A549 (cell line): ENCODE measurements at regions not wholly inside any gene's neighbourhood (a gene's known extent, or its start where the extent isn't known, plus 50 kb on each side); places are given as distances from the start of the nearest gene placed in this dataset.

Experiments
- ATAC-seq, 2 experiments: fragments of 200-7000 bp in 1 of 2; fragments of >200 bp in 1 of 2; cut with Nextera tagmentation in 1 of 2; cut with Tn5 transposase in 1 of 2; 3 replicates each; pipeline versions ENCODE4 v1.8.0 to v1.9.1; 2018 to 2020; ENCODE audit warnings: mild to moderate bottlenecking in 1 of 2, moderate library complexity in 1 of 2
- CTCF ChIA-PET: fragments of 300-600 bp; sonication (Branson Sonifier 250); formaldehyde crosslinking; extraction: SDS; loops from one replicate; lab custom pipeline; 2021; ENCODE audit warnings: antibody characterized with exemption, inconsistent platforms; lab: Yijun Ruan, JAX
- POLR2A ChIA-PET: fragments of 350-600 bp; formaldehyde crosslinking; extraction: SDS; loops from one replicate; lab custom pipeline; 2021; ENCODE audit warnings: antibody characterized with exemption, inconsistent platforms; lab: Yijun Ruan, JAX
- DNase-seq, 2 experiments: peaks; one replicate each; pipeline versions ENCODE4 v3.0.0 to v3.0.0-alpha.2; 2011 to 2016; ENCODE audit warnings: low read depth in 1 of 2, low spot score in 1 of 2
- FAIRE-seq: peaks from 2 replicates; lab custom pipeline; 2011; peaks lifted over from hg19 to GRCh38; lab: Jason Lieb, UNC
- H3K27ac ChIP-seq, 2 experiments: fragments of >200 bp; sonication (Bioruptor Twin); formaldehyde crosslinking; 3 replicates each; pipeline ENCODE4 v1.5.1; 2016 to 2017
- H3K4me1 ChIP-seq: fragments of >200 bp; sonication (Bioruptor Twin); formaldehyde crosslinking; 3 replicates; pipeline ENCODE4 v1.6.1; 2016
- H3K4me2 ChIP-seq: fragments of >200 bp; sonication (Bioruptor Twin); formaldehyde crosslinking; 3 replicates; pipeline ENCODE4 v1.6.1; 2016
- H3K4me3 ChIP-seq: fragments of >200 bp; sonication (Bioruptor Twin); formaldehyde crosslinking; 3 replicates; pipeline ENCODE4 v1.5.1; 2016
- H3K9me3 ChIP-seq: fragments of >200 bp; sonication (Bioruptor Twin); formaldehyde crosslinking; 3 replicates; pipeline ENCODE4 v1.6.1; 2016
- BHLHE40 ChIP-seq: IDR thresholded peaks from 2 replicates; pipeline ENCODE4 v1.6.1; 2012; ENCODE audit warnings: low read depth, low read length, inconsistent platforms
- CBX2 ChIP-seq: fragments of 200-600 bp; sonication (generic); IDR thresholded peaks from 2 replicates; pipeline ENCODE4 v1.6.1; 2016; ENCODE audit warnings: low read depth, mild to moderate bottlenecking, borderline replicate concordance
- CBX8 ChIP-seq: fragments of 200-600 bp; sonication (generic); IDR thresholded peaks from 2 replicates; pipeline ENCODE4 v1.6.1; 2016
- CEBPB ChIP-seq, 2 experiments: fragments of >200 bp in 1 of 2; sonication (Bioruptor Twin) in 1 of 2; formaldehyde crosslinking in 1 of 2; IDR thresholded peaks; 2 replicates each; pipeline ENCODE4 v1.6.1; 2012 to 2016
- CHD2 ChIP-seq: fragments of 150-350 bp; IDR thresholded peaks from 2 replicates; pipeline ENCODE4 v1.6.1; 2014; ENCODE audit warnings: low read length; ENCODE audit not compliant: partially characterized antibody
- CHD4 ChIP-seq: fragments of 200-600 bp; sonication (generic); IDR thresholded peaks from 2 replicates; pipeline ENCODE4 v1.6.1; 2016; ENCODE audit warnings: antibody characterized with exemption, mild to moderate bottlenecking, borderline replicate concordance
- EHMT2 ChIP-seq: fragments of 200-600 bp; sonication (generic); IDR thresholded peaks from 2 replicates; pipeline ENCODE4 v1.6.1; 2016; ENCODE audit warnings: antibody characterized with exemption, low read depth, mild to moderate bottlenecking, moderate library complexity
- FOSL2 ChIP-seq, 2 experiments: fragments of 450-650 bp in 1 of 2; fragments of >200 bp in 1 of 2; sonication (Bioruptor Twin) in 1 of 2; formaldehyde crosslinking; IDR thresholded peaks; 2 replicates each; pipeline versions ENCODE4 v1.5.0 to v1.6.1; 2016 to 2020; ENCODE audit warnings: mild to moderate bottlenecking in 1 of 2, moderate library complexity in 1 of 2
- GATA3 ChIP-seq: IDR thresholded peaks from 2 replicates; pipeline ENCODE4 v1.6.1; 2012; ENCODE audit warnings: borderline replicate concordance
- HDAC2 ChIP-seq: fragments of 200-600 bp; sonication (generic); IDR thresholded peaks from 2 replicates; pipeline ENCODE4 v1.6.1; 2016
- HOXA7 ChIP-seq: fragments of 250-450 bp; sonication (Bioruptor Pico); IDR thresholded peaks from 2 replicates; pipeline ENCODE4 v1.5.0; 2020; ENCODE audit warnings: mild to moderate bottlenecking, moderate library complexity
- HOXB13 ChIP-seq: fragments of 250-450 bp; sonication (Bioruptor Pico); IDR thresholded peaks from 2 replicates; pipeline ENCODE4 v1.5.0; 2020; ENCODE audit warnings: low read depth, mild to moderate bottlenecking, moderate library complexity
- KDM1A ChIP-seq: fragments of 200-600 bp; sonication (generic); IDR thresholded peaks from 2 replicates; pipeline ENCODE4 v1.6.1; 2016; ENCODE audit warnings: low read depth, mild to moderate bottlenecking
- KDM5A ChIP-seq: fragments of 200-600 bp; sonication (generic); IDR thresholded peaks from 2 replicates; pipeline ENCODE4 v1.6.1; 2016; ENCODE audit warnings: antibody characterized with exemption, mild to moderate bottlenecking
- MAFK ChIP-seq: fragments of 450-650 bp; IDR thresholded peaks from 2 replicates; pipeline ENCODE4 v1.6.1; 2014; ENCODE audit not compliant: partially characterized antibody
- NR3C1 ChIP-seq: fragments of >200 bp; sonication (Bioruptor Twin); formaldehyde crosslinking; IDR thresholded peaks from 3 replicates; pipeline ENCODE4 v1.6.1; 2017
- PBX3 ChIP-seq: IDR thresholded peaks from 2 replicates; pipeline ENCODE4 v1.6.1; 2012
- PHF8 ChIP-seq: fragments of 200-600 bp; sonication (generic); IDR thresholded peaks from 2 replicates; pipeline ENCODE4 v1.6.1; 2016; ENCODE audit warnings: low read depth, mild to moderate bottlenecking, antibody characterized with exemption, moderate library complexity, borderline replicate concordance
- RAD21 ChIP-seq, 2 experiments: fragments of >200 bp in 1 of 2; sonication (Bioruptor Twin) in 1 of 2; formaldehyde crosslinking in 1 of 2; IDR thresholded peaks in 1 of 2; conservative IDR thresholded peaks in 1 of 2; 2 replicates in 1 of 2; 3 replicates in 1 of 2; pipeline ENCODE4 v1.6.1; 2012 to 2018; ENCODE audit warnings: inconsistent platforms in 1 of 2
- RCOR1 ChIP-seq: fragments of 150-350 bp; IDR thresholded peaks from 2 replicates; pipeline ENCODE4 v1.6.1; 2014; ENCODE audit warnings: antibody characterized with exemption, low read length, low read depth
- RNF2 ChIP-seq: fragments of 200-600 bp; sonication (generic); IDR thresholded peaks from 2 replicates; pipeline ENCODE4 v1.6.1; 2016; ENCODE audit warnings: low read depth, mild to moderate bottlenecking, antibody characterized with exemption, moderate library complexity, borderline replicate concordance
- SREBF2 ChIP-seq: fragments of 450-650 bp; IDR thresholded peaks from 2 replicates; pipeline ENCODE4 v1.6.1; 2014; ENCODE audit warnings: mild to moderate bottlenecking, moderate library complexity
- TP53 ChIP-seq: fragments of 250-450 bp; sonication (Bioruptor Pico); IDR thresholded peaks from 2 replicates; pipeline ENCODE4 v1.5.0; 2021; ENCODE audit warnings: mild to moderate bottlenecking, moderate library complexity
- ZC3H11A ChIP-seq: fragments of 450-650 bp; IDR thresholded peaks from 2 replicates; pipeline ENCODE4 v1.6.1; 2014; ENCODE audit warnings: antibody characterized with exemption, mild to moderate bottlenecking
- ZNF302 ChIP-seq: fragments of 250-450 bp; sonication (Bioruptor Pico); IDR thresholded peaks from 2 replicates; pipeline ENCODE4 v1.9.0; 2021; ENCODE audit warnings: inconsistent platforms, mild to moderate bottlenecking, moderate library complexity
- WGBS: methylation state at CpG from one replicate; pipeline ENCODE4 v1.1.6; 2017; ENCODE audit errors: missing lambda C conversion rate; 5-methylcytosine and 5-hydroxymethylcytosine counted together
- TF ChIP-seq, protein P1 (sequence below): fragments of >200 bp; sonication (Bioruptor Twin); formaldehyde crosslinking; IDR thresholded peaks from 2 replicates; pipeline ENCODE4 v1.6.1; 2016
- TF ChIP-seq, protein P2 (sequence below): fragments of 250-450 bp; sonication (Bioruptor Pico); IDR thresholded peaks from 2 replicates; pipeline ENCODE4 v1.5.0; 2021; ENCODE audit warnings: mild to moderate bottlenecking, moderate library complexity, borderline replicate concordance
- TF ChIP-seq, protein P3 (sequence below): IDR thresholded peaks from 2 replicates; pipeline ENCODE4 v1.6.1; 2012; ENCODE audit warnings: low read depth, borderline replicate concordance
- TF ChIP-seq, protein P4 (sequence below): fragments of 250-450 bp; sonication (Bioruptor Pico); IDR thresholded peaks from 2 replicates; pipeline ENCODE4 v1.5.0; 2020; ENCODE audit warnings: low read depth, mild to moderate bottlenecking, moderate library complexity

DNA sequence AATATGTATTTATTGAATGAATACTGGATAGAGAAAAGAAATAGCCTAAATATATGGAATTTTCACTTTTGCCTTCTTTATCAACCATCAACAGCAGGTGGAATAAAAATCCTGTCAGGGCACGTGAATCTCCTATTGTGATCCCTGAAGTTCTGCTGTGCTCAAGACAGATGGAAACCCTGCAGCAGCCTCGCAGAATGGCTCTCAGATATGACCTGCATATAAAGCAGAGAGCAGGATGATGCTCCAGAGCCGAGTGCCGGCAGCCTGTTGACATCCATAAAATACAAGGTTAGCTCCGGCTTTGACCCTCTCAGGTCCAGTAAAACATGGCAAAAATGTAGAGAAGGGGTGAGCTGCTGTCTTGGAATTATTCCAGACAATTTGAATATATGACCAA lies 659.3 kb downstream of the DIAPH3 start:
- FAIRE-seq: no peak
- H3K4me3 ChIP-seq: no peak overlapping the region
- no peaks in the 10 kb centered on the region for H3K4me1 ChIP-seq
- WGBS: 12% methylated on average over 5 of the region's 5 CpGs
- ATAC-seq: no peak
- ChIA-PET POLR2A (no interaction called here), CTCF (no interaction called here)
- H3K4me2 ChIP-seq: no peak overlapping the region
- no peak overlapping the region for H3K27ac ChIP-seq
- TF ChIP-seq FOSL2 (IDR thresholded peaks at IDR 0.05): no peak
- no peak for TF ChIP-seq FOSL2 (CRISPR knock-in tag; IDR thresholded peaks at IDR 0.05)
- TF ChIP-seq ZNF302: no peak
- TF ChIP-seq, all 56 proteins: peak for 0
- H3K9me3 ChIP-seq: no peaks in the 10 kb centered on the region
- DNase-seq: no peak

DNA sequence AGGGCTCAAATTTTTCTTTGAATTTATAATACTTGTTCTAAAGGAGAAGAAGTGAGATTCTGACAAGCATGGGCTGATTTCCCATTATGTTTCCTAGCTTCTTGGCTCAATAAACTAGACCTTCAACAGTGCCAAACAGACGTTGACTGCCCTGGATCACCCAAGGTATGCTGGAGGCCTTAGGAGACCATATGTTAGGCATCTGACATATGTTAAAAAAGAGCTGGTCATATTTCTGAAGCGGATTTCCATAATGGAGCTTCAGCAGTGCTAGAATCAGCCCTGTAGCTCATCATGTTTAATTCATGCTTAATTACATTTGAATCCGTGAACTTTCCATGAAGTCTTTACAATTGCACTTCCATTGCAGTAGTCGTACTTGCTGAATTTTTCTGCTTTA lies 653.3 kb downstream of the DIAPH3 start:
- FAIRE-seq: no peak
- ATAC-seq: no peak
- WGBS: 9% methylated on average over 4 of the region's 4 CpGs
- CTCF ChIA-PET: interaction anchor here (1.2 kb wide), 1 partner anchor 10 kb away, joined by 3 read pairs; no protein-coding TSS in a partner anchor
- Histone ChIP-seq H3K27ac (no peak overlapping the region), H3K4me3 (no peak overlapping the region), H3K4me2 (no peak overlapping the region), H3K9me3 (no peaks in the 10 kb centered on the region), H3K4me1 (no peaks in the 10 kb centered on the region)
- no peak for DNase-seq
- POLR2A ChIA-PET: no interaction called here
- TF ChIP-seq KDM1A: no peak
- TF ChIP-seq, protein P1, sequence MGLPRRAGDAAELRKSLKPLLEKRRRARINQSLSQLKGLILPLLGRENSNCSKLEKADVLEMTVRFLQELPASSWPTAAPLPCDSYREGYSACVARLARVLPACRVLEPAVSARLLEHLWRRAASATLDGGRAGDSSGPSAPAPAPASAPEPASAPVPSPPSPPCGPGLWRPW: no peak
- no peak for TF ChIP-seq CHD4
- no peak for TF ChIP-seq KDM5A
- TF ChIP-seq, protein P2, sequence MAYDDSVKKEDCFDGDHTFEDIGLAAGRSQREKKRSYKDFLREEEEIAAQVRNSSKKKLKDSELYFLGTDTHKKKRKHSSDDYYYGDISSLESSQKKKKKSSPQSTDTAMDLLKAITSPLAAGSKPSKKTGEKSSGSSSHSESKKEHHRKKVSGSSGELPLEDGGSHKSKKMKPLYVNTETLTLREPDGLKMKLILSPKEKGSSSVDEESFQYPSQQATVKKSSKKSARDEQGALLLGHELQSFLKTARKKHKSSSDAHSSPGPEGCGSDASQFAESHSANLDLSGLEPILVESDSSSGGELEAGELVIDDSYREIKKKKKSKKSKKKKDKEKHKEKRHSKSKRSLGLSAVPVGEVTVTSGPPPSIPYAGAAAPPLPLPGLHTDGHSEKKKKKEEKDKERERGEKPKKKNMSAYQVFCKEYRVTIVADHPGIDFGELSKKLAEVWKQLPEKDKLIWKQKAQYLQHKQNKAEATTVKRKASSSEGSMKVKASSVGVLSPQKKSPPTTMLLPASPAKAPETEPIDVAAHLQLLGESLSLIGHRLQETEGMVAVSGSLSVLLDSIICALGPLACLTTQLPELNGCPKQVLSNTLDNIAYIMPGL: no peak
- TF ChIP-seq, protein P3, sequence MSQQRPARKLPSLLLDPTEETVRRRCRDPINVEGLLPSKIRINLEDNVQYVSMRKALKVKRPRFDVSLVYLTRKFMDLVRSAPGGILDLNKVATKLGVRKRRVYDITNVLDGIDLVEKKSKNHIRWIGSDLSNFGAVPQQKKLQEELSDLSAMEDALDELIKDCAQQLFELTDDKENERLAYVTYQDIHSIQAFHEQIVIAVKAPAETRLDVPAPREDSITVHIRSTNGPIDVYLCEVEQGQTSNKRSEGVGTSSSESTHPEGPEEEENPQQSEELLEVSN: no peak
- TF ChIP-seq HOXB13 (CRISPR knock-in tag): no peak
- no peak for TF ChIP-seq CEBPB (IDR thresholded peaks at IDR 0.05)
- no peak for TF ChIP-seq RAD21 (conservative IDR thresholded peaks at IDR 0.05 in 1 of 2, IDR thresholded peaks at IDR 0.05 in 1 of 2)
- TF ChIP-seq HOXA7 (CRISPR knock-in tag): no peak
- no peak for TF ChIP-seq NR3C1
- no peak for TF ChIP-seq GATA3
- TF ChIP-seq PBX3: no peak
- TF ChIP-seq TP53 (CRISPR knock-in tag): no peak

DNA sequence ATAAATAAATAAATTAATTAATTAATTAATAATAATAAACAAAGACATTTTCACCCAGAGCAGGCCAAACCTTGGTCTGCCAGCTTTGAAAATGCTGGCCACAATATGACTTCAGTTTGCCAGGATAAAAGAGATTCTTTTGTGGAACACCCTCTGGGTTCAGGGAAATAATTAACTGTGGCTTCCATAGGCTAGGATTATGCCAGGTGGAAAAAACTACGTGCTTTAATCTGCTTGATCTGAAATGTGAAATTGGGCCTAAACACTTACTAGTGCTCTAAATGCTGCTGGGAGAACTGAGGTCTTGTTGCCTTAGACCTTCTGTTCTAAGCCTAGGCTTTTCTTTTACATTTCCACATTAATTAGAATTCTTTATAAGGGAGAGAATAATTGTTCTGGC lies 650.0 kb downstream of the DIAPH3 start:
- H3K27ac ChIP-seq: no peak overlapping the region
- CTCF ChIA-PET: interaction anchor here (0.9 kb wide), 1 partner anchor 21 kb away, joined by 3 read pairs; no protein-coding TSS in a partner anchor
- POLR2A ChIA-PET: no interaction called here
- WGBS: 0% methylated on average over 1 of the region's 1 CpG
- no peaks in the 10 kb centered on the region for H3K9me3 ChIP-seq
- ATAC-seq: no peak
- no peak for DNase-seq
- TF ChIP-seq RCOR1: no peak
- TF ChIP-seq TP53 (CRISPR knock-in tag): no peak
- no peak for TF ChIP-seq MAFK
- TF ChIP-seq ZC3H11A: no peak
- no peak for TF ChIP-seq PHF8
- TF ChIP-seq HDAC2: no peak
- TF ChIP-seq BHLHE40: no peak
- TF ChIP-seq ZNF302: no peak
- TF ChIP-seq KDM5A: no peak
- TF ChIP-seq CBX2: no peak
- TF ChIP-seq NR3C1: no peak
- TF ChIP-seq EHMT2: no peak
- TF ChIP-seq CEBPB (IDR thresholded peaks at IDR 0.05): no peak
- TF ChIP-seq, protein P4, sequence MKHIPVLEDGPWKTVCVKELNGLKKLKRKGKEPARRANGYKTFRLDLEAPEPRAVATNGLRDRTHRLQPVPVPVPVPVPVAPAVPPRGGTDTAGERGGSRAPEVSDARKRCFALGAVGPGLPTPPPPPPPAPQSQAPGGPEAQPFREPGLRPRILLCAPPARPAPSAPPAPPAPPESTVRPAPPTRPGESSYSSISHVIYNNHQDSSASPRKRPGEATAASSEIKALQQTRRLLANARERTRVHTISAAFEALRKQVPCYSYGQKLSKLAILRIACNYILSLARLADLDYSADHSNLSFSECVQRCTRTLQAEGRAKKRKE: no peak
- no peak for TF ChIP-seq CBX8
- TF ChIP-seq SREBF2: no peak
- no peak for TF ChIP-seq CHD2
- TF ChIP-seq RNF2: no peak
- no peak overlapping the region for H3K4me3 ChIP-seq
- FAIRE-seq: no peak
- no peak overlapping the region for H3K4me2 ChIP-seq
- H3K4me1 ChIP-seq: no peaks in the 10 kb centered on the region
